ENCODE measurements at regions not wholly inside any gene's neighbourhood (a gene's known extent, or its start where the extent isn't known, plus 50 kb on each side); places are given as distances from the start of the nearest gene placed in this dataset.

- ATAC-seq: no peak
- intact Hi-C loops (cut with micrococcal nuclease): no loop called here
- H3K36me3 Mint-ChIP-seq (ENCODE audit: low read depth): no peaks in the 10 kb centered on the region
- H3K9me3 Mint-ChIP-seq: no peaks in the 10 kb centered on the region
- no peak for DNase-seq
- H3K4me1 Mint-ChIP-seq (ENCODE audit: low read depth): no peaks in the 10 kb centered on the region
- TF ChIP-seq CTCF (IDR thresholded peaks at IDR 0.05): no peak
- POLR2A ChIA-PET: no interaction called here
- no peak overlapping the region for H3K27ac Mint-ChIP-seq
- peaks cover 6% of the 10 kb centered on the region for H3K27me3 Mint-ChIP-seq
- no peak overlapping the region for H3K4me3 Mint-ChIP-seq
- CTCF ChIA-PET: no interaction called here
Measured at GRCh38 chr13:28601581-28601980, 57.3 kb upstream of the POMP start.

GRCh38 chr13:28597641-28598040 lies 61.3 kb upstream of the POMP start:
- CTCF ChIA-PET: no interaction called here
- Mint-ChIP-seq H3K27me3 (peaks cover 10% of the 10 kb centered on the region), H3K36me3 (ENCODE audit: low read depth) (no peaks in the 10 kb centered on the region), H3K4me1 (ENCODE audit: low read depth) (no peaks in the 10 kb centered on the region), H3K4me3 (no peak overlapping the region), H3K27ac (no peak overlapping the region), H3K9me3 (no peaks in the 10 kb centered on the region)
- intact Hi-C loops (cut with micrococcal nuclease): no loop called here
- TF ChIP-seq CTCF (IDR thresholded peaks at IDR 0.05): no peak
- DNase-seq (no peak), ATAC-seq (no peak)
- POLR2A ChIA-PET: interaction anchor here (1.0 kb wide), 1 partner anchor 61 kb away, joined by 3 read pairs; the partner anchor contains the start of gene POMP

DNA sequence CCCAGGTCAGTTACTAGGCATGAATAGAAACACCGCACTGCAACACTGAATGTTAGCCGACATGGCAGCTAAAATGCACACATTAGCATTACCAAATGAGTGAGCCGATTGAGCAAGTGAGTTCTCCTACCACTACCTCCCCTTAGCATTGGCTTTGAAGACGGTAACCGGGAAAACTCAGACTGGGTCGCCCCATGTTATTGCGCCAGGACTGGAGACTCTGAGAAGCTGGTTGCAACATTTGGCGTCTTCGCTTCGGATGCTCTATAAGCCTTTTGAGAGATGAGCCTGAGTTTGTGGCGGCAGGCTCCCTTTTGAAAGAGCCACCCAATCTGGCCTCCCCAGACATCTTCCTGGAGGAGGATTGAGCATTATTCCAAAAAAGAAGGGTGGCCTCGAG lies 68.5 kb upstream of the POMP start:
- Mint-ChIP-seq H3K9me3 (no peaks in the 10 kb centered on the region), H3K36me3 (ENCODE audit: low read depth) (no peaks in the 10 kb centered on the region), H3K27ac (no peak overlapping the region), H3K27me3 (peaks cover 14% of the 10 kb centered on the region), H3K4me1 (ENCODE audit: low read depth) (peaks cover 5% of the 10 kb centered on the region), H3K4me3 (no peak overlapping the region)
- no peak for ATAC-seq
- TF ChIP-seq CTCF (IDR thresholded peaks at IDR 0.05): no peak
- ChIA-PET POLR2A (no interaction called here), CTCF (no interaction called here)
- DNase-seq: no peak
- intact Hi-C loops (cut with micrococcal nuclease): no loop called here

- POLR2A ChIA-PET: no interaction called here
- Mint-ChIP-seq H3K27me3 (peaks cover 9% of the 10 kb centered on the region), H3K27ac (no peak overlapping the region), H3K9me3 (no peaks in the 10 kb centered on the region), H3K36me3 (ENCODE audit: low read depth) (no peaks in the 10 kb centered on the region), H3K4me3 (no peak overlapping the region), H3K4me1 (ENCODE audit: low read depth) (peaks cover 7% of the 10 kb centered on the region)
- no peak for TF ChIP-seq CTCF (IDR thresholded peaks at IDR 0.05)
- intact Hi-C loops (cut with micrococcal nuclease): no loop called here
- no peak for ATAC-seq
- CTCF ChIA-PET: no interaction called here
- DNase-seq: no peak
Measured at GRCh38 chr13:28588296-28588695, 70.6 kb upstream of the POMP start.

- POLR2A ChIA-PET: no interaction called here
- Mint-ChIP-seq H3K4me3 (no peak overlapping the region), H3K9me3 (no peaks in the 10 kb centered on the region), H3K4me1 (ENCODE audit: low read depth) (peaks cover 15% of the 10 kb centered on the region), H3K36me3 (ENCODE audit: low read depth) (no peaks in the 10 kb centered on the region), H3K27me3 (peaks cover 4% of the 10 kb centered on the region), H3K27ac (no peak overlapping the region)
- no peak for DNase-seq
- no peak for ATAC-seq
- intact Hi-C loops (cut with micrococcal nuclease): no loop called here
- TF ChIP-seq CTCF (IDR thresholded peaks at IDR 0.05): no peak
- CTCF ChIA-PET: no interaction called here
Measured at GRCh38 chr13:28587174-28587540, 71.8 kb upstream of the POMP start.
